ENCODE measurements at regions not wholly inside any gene's neighbourhood (a gene's known extent, or its start where the extent isn't known, plus 50 kb on each side); places are given as distances from the start of the nearest gene placed in this dataset.
"Not testable (repeated sequence)": the region's sequence is repeated elsewhere in the genome, so short reads cannot be mapped to it uniquely, and the experiment has no call there.

DNA sequence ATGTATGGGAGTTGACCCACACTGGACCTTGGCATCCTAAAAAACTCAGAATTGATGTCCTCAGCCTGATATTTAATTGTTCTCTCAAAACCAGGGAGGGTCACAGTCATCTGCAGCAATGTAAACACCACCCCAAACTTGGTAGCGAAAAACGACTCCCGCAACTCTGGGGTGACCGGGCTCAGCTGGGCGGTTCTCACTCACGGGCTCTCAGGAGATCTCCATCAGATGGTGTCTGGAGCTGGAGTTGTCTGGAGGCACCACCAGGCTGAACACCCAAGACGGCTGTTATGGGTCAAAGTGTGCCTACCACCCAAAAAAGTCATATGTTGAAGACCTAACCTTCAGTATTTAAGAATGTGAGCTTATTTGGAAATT is 50.9 kb upstream of the NXT1 start:
- no peak for DNase-seq

DNA sequence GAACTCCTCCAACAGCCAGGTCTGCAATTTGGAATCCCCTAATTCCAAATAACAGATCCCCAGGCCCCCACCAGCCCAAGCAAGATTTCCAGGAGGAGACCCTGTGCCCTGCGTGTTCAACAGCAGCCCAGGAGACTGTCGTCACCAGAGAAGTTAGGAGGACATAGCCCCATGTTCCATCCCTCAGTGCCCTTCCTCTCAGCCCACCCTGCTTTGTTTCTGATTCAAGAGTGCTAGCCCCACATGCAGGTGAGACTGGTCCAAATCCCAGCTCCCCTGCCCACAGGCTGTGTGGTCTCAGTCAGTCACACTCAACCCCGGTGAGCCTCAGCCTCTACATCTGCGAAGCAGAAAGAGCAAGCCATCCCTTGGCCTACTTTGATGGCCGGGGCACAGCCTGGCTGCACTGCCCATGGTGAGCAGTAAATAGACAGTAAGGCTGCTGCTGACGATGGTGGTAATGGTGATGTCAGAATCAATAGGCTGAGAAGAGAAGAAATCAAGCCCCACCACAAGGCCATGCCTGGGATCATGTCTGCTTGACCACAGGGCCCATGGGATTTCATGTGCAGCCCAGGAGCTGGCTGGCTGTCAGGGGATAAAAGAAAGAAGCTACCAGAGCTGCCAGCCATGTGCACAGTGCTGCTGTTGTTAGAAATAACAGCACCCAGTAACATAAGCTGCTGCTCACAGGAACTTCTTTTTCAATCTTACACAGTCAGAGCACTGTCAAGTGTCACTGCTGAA is 51.5 kb upstream of the NXT1 start:
- DNase-seq: no peak

DNA sequence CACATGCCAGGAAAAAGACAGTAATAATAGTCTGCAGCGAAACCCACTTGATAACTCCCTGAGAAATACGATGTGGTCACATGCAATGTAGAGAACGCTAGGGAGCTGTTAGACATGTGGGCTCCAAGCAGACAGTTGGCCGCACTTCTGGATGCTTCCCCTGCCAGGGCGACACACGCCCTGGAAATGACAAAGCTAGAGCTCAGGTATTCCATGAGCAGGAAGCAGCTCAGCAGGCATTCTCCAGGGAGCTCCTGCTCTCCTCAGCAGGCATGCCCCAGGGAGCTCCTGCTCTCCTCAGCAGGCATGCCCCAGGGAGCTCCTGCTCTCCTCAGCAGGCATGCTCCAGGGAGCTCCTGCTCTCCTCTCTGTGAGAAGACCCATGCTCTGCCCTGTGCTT is 52.4 kb upstream of the NXT1 start:
- DNase-seq: no peak

DNA sequence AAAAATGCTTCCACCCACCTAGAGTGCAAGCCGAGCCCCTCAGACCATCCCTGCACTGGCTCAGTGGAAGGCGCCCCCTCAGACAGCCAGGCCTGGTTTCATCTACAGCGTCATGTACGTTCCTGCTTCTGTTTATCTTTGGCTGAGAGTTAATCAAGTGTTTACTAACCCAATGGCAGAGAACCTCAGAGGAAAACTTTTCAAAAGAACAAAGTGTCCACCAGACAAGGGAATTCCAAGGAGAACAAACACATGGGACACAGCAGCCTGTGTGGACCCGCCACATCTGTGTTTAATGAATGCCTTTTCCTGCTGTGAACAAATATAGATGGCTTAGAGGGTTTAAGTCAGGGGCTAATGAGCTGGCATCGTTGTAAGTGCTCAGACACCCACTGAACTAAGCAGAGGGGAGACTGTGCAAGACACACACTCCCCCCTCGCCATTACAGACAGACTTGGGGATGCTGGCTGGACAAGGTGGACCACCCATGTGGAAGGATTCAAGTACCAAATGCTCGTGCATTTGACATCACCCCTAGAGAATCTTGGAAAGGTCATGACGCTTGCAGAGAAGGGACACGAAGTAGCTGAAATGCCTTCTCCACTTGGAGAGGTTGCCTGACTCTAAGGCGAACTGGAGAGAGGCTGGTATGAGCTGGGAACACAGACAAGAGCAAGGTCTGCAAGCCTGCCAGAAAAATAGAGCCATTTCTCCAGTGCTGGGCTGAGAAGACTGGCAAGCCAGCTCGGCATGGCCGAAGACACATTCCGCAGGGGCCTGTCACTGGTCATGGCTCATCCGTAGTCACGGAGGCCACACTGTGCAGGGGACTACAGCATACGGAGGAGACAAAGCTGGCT is 53.5 kb upstream of the NXT1 start:
- DNase-seq: peak; percentile 2

DNA sequence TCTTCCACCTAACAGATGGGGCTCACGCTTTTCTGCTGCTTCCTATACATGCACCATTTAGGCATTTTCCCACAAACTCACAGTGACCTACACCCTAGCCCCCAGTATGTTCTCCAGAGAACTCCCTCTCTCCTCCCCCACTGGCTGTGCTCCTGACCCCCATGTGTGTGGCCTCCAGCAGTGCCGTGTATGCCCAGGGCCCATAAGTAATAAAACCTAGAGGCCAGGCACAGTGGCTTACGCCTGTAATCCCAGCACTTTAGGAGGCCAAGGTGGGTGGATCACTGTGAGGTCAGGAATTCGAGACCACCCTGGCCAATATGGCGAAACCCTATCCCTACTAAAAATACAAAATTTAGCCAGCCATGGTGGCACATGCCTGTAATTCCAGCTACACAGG is 54.7 kb upstream of the NXT1 start:
- DNase-seq: no peak

DNA sequence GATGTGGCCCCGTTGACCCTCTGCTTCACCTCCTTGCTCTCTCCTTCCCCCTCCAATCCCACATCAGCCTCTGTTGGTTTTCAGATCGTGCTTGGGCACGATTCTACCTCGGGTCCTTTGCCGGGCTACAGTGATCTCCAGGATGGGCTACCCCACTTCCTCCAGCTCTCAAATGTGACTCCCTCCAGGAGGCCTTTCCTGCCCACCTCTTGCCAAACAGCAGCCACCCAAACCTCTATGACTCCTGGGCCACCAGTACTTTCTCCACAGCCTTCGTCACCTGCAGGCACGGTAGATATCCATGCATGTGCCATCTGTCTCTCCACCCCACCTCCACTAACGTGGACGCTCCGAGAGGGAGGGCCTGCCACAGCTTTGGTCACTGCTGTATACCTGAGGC is 55.9 kb upstream of the NXT1 start:
- no peak for DNase-seq

DNA sequence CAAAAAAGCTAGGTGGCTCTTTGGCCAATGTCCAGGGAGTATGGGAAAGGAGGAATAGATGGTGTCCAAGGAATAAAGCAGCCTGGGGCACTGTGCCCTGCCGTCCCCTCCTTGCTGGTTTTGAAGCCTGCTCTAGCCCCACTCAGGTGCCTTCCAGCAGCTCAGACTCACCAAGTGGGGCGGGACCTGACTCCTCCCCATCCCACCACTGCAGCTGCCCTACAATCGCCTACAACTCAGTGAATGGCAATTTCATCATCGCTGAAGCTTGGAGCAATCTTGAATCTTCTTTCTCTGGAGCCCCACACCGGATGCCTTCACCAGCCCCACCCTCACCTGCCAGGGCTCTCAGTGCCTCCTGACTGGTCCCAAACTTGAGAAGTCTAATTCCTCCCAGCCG is 56.4 kb upstream of the NXT1 start:
- DNase-seq: no peak

DNA sequence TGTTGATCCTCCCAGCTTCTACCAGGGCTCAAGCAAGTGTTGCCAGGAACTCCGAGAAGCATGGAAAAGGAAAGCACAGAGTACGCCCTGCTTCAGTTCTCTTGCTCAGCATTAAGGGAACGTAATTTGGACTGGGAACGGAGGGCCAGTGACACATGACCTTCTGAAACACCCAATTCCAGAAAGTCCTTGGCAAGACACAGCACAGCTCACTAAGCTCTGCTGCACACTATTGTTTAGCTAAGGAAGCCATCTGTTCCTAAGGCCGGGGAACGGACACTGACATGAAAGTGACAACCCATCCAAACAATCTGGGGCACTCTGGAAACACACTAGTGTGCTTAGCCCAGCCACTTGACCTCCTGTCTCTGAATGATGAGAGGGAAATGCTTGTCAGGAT is 56.9 kb upstream of the NXT1 start:
- no peak for DNase-seq

DNA sequence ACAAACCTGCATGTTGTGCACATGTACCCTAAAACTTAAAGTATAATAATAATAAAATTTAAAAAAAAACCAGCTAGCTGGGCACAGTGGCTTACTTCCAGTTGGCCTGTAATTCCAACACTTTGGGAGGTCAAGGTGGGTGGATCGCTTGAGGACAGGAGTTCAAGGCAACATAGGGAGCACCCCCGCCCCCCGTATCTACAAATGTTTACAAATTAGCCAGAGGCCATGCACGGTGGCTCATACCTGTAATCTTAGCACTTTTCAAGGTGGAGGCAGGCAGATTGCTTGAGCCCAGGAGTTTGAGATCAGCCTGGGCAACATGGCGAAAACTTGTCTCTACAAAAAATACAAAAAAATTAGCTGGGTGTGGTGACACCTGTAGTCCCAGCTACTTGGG is 58.3 kb upstream of the NXT1 start:
- DNase-seq: not testable (repeated sequence)

DNA sequence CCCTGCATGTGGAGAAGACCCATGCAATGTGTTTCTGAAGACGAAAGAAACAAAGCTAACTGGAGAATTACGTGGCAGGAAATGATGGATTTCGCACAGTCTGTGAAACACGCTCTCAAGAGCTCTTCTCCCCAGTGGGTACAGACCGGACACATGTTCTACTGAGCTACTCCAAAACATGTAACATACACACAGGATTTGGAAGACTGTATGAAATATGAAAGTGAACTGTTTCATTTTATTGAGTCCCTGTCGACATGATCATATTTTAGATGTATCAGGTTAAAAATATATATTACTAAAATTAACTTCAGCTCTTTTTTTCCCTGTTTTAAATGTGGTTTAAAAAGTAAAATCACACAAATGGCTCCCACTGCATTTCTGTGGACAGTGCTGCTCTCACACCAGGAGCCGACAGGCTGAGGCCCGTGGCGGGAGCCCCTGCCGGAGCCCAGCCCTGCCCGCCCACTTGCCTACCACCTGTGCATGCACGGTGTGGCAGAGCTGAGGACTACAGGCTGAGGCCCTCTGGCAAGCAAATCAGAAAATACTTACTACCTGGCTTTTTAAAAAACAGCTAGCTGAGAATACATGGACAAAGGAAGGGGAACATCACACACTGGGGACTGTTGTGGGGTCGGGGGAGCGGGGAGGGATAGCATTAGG is 58.9 kb upstream of the NXT1 start:
- DNase-seq: no peak

DNA sequence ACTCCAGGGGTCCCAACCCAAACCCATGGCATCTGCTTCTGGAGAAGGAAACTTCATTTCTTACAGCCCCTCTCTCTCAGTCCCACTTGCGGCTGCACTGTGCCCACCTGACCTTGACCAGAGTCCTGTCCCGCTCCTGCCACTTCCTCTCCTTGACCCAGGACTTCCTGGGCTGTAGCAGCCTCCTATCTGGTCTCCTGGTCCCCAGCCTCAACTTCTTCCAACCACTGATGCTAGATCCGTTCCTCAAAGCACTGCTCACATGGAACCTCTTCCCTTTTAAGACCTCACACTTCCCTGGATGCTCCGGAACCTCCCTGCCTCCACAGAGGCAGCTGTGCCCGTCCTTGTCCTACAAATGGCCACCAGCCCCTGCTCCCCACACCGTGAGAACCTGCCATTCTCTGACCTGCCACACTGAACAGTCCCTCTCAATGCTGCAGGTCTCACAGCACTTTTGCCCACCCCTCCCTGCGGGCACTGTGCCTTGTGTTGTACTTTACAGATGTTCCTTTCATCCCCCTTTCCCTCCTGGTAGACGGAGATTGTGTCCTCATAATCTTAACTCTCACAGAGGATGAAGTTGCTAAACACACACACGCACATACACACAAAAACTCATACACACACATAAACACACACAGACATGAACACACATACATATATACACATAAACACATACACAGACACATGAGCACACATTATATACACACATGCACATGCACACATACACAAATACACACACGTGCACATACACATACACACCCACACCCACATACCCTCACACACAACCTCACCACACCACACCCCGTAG is 59.6 kb upstream of the NXT1 start:
- DNase-seq: no peak

DNA sequence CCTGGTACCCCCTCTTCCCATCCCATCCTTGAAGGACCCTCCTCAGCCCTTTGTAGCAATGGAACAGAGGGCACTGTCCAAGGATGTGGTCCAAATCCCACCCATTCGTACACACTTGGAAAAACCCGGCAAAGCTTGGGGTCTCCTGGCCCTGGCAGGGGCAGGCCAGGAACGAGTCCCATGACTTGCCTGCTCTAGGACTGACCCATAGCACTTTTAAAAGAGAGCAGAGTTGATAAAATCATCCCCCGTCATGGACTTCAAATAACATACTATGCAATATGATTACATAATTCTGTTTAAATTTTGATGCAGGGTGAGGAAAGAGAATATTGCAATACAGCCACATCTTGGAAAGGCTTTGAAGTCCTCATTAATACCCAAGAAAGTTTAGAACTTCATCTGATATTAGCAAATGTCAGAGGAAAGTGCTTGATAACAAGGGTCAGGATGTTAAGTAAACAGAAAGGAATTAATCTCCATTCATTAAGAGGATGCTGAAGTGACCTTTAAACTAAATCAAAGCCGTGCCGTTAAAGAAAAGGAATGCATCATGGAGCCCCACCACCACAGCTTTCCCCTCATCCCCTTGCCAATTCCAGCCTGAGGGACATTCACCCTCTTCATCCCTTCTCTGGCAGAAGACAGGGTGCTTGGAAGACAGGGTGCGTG is 60.7 kb upstream of the NXT1 start:
- DNase-seq: no peak

DNA sequence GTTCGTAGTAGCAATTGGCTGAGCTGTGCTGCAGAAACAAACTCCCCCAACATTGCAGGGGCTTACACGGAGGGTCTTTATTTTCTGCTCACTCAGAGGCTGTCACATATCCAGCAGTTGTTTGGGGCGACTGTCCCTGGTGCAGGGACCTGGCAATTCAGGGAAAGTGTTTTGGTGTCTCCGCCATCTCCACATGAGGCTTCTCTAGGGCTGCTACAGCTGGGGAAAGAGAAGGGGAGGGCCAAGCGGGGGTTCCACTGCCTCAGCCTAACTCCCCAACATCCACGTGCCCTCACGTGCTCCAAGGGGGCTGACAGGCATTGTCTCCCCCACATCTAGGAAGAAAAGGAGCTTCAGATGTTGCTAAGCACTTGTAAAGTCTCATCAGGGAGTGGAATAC is 61.3 kb upstream of the NXT1 start:
- DNase-seq: no peak

DNA sequence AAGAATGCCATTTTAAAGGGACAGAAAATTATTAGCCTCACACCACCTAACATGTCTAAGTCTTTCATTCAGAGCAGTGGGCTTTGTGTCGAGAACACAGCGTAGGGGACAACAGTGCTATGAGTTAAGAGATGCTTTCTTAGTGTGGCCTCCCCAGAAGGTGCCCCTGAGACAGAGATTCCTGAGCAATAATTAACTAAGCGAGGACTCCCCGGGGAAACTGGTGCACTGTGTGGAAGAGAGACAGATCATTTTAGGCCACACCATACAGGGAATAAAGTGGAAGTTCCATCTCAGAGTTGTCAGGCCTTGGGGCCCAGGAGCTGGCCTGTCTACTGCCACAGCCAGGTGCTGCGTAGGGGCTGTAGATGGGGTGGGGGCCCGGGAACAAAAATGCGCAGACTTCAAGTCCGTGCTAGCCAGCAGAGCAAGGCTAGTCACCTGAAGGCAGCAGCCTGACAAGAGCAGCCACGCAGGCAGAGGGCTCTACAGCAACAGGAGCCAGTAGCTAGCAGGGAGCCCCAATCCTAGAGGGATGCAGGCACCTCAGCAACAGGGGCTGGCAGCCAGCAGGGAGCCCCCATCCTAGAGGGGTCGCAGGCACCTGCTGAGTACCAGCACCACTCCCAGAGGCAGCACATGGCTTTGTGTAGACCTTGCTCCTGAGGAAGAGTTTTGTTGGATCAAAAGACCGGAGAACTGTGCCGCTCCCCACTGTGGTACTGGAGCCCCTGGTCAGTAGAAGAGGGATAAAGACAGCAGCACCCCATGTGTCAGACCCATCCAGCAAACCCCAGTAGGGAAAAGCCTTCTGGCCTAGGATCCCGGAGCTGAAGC is 63.0 kb upstream of the NXT1 start:
- no peak for DNase-seq

DNA sequence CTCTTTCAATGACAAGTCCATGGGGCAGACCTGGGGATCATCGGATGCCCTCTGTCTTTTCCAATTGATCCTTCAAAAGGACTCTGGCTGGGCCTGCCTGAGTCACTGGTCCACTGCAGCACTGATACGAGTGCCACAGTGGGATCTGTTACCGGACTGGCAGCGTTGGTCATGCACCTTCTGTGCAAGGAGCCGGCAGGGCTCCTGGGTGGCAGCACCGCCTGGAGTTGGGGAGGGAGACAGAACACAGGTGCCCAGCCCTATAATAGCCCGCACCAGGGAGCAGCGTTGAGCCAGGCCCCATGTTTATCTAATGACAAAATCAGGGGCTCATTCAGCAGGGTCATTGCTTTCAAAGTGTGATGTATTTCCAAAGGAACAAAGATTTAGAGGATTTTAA is 64.2 kb upstream of the NXT1 start:
- DNase-seq: no peak

DNA sequence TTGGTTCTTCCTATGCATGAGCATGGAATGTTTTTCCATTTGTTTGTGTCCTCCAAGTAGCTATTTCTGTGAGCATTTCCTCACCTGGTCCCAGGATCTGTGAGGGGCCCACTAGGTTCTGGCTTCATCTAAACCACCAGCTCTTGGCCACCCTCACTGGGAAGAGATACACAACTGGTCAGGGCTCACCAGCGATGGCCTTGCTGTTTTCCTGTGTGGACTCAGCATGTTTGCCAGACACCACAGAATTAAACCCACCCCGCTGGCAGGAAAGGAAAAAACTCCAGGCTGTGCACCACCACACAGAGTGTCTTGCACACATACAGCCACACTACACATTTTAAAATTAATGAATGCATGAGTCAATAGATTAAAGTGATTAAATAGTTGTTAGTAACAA is 65.1 kb upstream of the NXT1 start:
- DNase-seq: no peak

DNA sequence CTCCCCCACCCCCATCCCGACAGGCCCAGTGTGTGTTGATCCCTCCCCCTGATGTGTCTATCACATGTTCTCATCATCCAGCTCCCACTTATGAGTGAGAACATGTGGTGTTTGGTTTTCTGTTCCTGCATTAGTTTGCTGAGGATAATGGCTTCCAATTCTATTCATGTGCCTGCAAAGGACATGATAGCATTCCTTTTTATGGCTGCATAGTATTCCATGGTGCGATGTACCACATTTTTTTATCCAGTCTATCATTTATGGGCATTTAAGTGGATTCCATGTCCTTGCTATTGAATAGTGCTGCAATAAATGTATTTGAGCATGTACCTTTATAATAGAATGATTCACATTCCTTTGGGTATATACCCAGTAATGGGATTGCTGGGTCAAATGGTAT is 66.6 kb upstream of the NXT1 start:
- no peak for DNase-seq

DNA sequence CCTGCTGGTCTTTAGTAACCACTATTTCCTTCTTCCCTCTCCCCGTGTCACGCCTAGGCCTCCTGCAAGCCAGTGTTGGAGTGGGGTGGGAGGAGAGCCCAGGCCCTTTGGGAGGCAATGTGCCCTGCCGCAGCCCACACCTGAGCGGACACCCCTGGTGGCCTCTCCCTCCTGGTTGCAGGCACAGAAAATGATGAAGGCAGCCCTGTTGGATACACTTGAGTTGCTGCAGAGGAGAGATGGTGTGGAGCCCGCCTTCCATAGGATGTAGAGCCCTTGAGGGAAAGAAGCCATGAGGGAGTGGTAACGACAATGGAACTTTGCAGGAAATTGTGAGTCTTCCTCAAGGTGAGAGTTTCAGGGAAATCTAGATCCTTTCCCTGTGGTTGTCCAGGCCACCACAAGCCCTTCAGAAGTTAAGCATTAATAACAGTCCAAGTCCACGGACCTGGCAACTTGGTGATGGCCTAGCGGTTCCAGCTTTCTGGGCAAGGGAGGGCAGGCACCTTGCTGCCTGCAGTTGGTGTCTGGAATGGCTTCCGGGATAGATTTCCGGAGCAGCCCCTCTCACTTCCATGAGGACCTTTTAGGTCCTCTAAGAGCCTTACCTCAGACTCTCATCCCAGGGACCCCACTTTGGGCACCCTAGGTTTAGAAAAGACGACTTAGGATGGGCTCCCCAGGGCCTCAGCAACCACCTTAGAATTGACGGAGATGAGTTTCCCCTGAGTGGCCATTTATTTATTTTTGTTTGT is 67.3 kb upstream of the NXT1 start:
- DNase-seq: no peak

DNA sequence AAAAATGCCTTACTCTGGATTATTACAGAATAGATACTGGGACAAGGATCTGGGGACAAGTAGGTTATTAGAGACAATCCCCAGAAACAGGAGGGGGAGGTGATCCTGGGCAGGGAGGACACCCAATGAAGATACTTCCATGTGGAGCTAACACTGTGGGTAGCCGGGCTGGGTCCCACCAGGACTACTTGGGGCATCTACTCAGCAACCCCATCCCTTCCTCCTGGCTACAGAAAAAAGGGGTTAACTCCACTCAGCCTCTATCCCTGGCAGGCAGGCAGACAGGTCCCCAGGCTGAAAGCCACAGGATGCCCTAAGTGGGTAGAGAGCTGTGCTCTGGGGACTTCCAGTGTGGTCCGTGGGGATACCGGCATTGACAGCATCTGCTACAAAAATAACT is 68.0 kb upstream of the NXT1 start:
- DNase-seq: no peak

DNA sequence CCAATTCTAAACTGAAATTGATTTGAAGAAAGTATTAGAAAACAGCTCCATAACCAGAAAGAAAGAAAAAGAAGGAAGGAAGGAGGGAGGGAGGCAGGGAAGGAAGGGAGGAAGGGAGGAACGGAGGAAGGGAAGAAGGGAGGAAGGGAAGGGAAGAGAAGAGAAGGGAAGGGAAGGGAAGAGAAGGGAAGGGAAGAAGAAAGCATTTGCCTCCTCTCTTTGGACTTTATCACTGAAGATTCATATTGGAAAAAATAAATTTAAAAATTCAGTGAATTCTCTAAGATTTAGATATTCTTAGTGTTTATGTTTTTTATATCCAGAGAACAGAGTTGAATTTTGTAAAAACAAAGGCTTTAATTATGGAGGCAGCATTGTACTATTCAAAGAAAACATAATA is 68.5 kb upstream of the NXT1 start:
- no peak for DNase-seq

DNA sequence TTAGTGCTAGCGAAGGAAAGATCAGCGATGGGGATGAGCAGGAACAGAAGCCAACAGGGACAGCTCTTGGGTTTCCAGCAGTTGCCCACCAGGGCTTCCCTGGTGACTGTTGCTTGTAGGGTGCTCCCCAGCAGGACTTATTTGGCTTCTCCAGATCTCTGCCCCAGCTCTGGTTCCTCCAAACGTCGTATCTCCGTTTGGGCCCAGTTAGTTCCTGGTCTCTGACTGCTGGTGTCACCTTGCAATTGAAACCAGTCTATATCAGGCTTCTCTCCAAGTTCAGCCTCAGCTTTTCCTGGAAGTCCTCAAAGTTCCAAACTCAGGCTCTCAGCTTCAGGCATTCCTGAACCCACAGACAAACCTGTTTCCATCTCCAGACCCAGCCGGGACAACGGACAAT is 70.8 kb upstream of the NXT1 start:
- no peak for DNase-seq
